H9 (cell line): ENCODE measurements at regions not wholly inside any gene's neighbourhood (a gene's known extent, or its start where the extent isn't known, plus 50 kb on each side); places are given as distances from the start of the nearest gene placed in this dataset.

Source experiments
- DNase-seq: peaks from one replicate; pipeline ENCODE4 v3.0.0-alpha.2; 2017
- H2AFZ ChIP-seq: one replicate; pipeline ENCODE4 v1.6.1; 2013; ENCODE audit warnings: mild to moderate bottlenecking, low read length, control low read depth, moderate library complexity
- H2AK5ac ChIP-seq: 2 replicates; pipeline ENCODE4 v1.6.1; 2013; ENCODE audit warnings: low read length, control low read depth, mixed read lengths; ENCODE audit not compliant: insufficient read length
- H2BK120ac ChIP-seq: one replicate; pipeline ENCODE4 v1.6.1; 2013; ENCODE audit warnings: low read depth, mild to moderate bottlenecking, low read length, control low read depth, inconsistent platforms; ENCODE audit not compliant: poor library complexity, severe bottlenecking
- H2BK12ac ChIP-seq: 2 replicates; pipeline ENCODE4 v1.6.1; 2013; ENCODE audit warnings: low read length, control low read depth, mixed read lengths, low read depth; ENCODE audit not compliant: insufficient read length
- H2BK15ac ChIP-seq: 2 replicates; pipeline ENCODE4 v1.6.1; 2013; ENCODE audit warnings: low read depth, low read length, control low read depth
- H2BK20ac ChIP-seq: one replicate; pipeline ENCODE4 v1.6.1; 2013; ENCODE audit warnings: low read depth, mild to moderate bottlenecking, low read length, control low read depth, inconsistent platforms; ENCODE audit not compliant: poor library complexity, severe bottlenecking
- H2BK5ac ChIP-seq: 2 replicates; pipeline ENCODE4 v1.6.1; 2013; ENCODE audit warnings: low read length, control low read depth, mixed read lengths; ENCODE audit not compliant: insufficient read length
- H3K14ac ChIP-seq: 2 replicates; pipeline ENCODE4 v1.6.1; 2013; ENCODE audit warnings: low read length, control low read depth; ENCODE audit not compliant: insufficient read depth
- H3K18ac ChIP-seq: 2 replicates; pipeline ENCODE4 v1.6.1; 2013; ENCODE audit warnings: low read depth, mild to moderate bottlenecking, mixed read lengths, low read length, control low read depth; ENCODE audit not compliant: insufficient read length
- H3K23ac ChIP-seq: 2 replicates; pipeline ENCODE4 v1.6.1; 2013; ENCODE audit warnings: low read length, control low read depth, mixed read lengths, low read depth; ENCODE audit not compliant: insufficient read length
- H3K23me2 ChIP-seq: 2 replicates; pipeline ENCODE4 v1.6.1; 2013; ENCODE audit warnings: low read depth, mild to moderate bottlenecking, mixed read lengths, low read length, control low read depth; ENCODE audit not compliant: insufficient read length, poor library complexity, severe bottlenecking
- H3K27ac ChIP-seq: 2 replicates; pipeline ENCODE4 v1.5.1; 2013; ENCODE audit warnings: low read length, control low read depth, mixed read lengths, low read depth; ENCODE audit not compliant: insufficient read length
- H3K27me3 ChIP-seq: 2 replicates; pipeline ENCODE4 v1.6.1; 2013; ENCODE audit warnings: low read length, control low read depth, inconsistent platforms; ENCODE audit not compliant: insufficient read depth
- H3K4ac ChIP-seq: 2 replicates; pipeline ENCODE4 v1.6.1; 2013; ENCODE audit warnings: low read depth, mild to moderate bottlenecking, control low read depth, inconsistent platforms, low read length, moderate library complexity
- H3K4me1 ChIP-seq: 2 replicates; pipeline ENCODE4 v1.6.1; 2013; ENCODE audit warnings: low read length, control low read depth, inconsistent platforms; ENCODE audit not compliant: insufficient read depth
- H3K4me2 ChIP-seq: 2 replicates; pipeline ENCODE4 v1.6.1; 2013; ENCODE audit warnings: low read length, control low read depth, mixed read lengths; ENCODE audit not compliant: insufficient read length, insufficient read depth
- H3K56ac ChIP-seq: 2 replicates; pipeline ENCODE4 v1.6.1; 2013; ENCODE audit warnings: low read depth, mild to moderate bottlenecking, mixed read lengths, low read length, control low read depth; ENCODE audit not compliant: insufficient read length
- H3K79me1 ChIP-seq: 2 replicates; pipeline ENCODE4 v1.6.1; 2013; ENCODE audit warnings: low read depth, mild to moderate bottlenecking, moderate library complexity, low read length, control low read depth, inconsistent platforms; ENCODE audit not compliant: insufficient read depth, poor library complexity, severe bottlenecking
- H3K79me2 ChIP-seq: 2 replicates; pipeline ENCODE4 v1.6.1; 2013; ENCODE audit warnings: low read length, control low read depth, inconsistent platforms; ENCODE audit not compliant: insufficient read depth
- H3K9ac ChIP-seq: 2 replicates; pipeline ENCODE4 v1.6.1; 2013; ENCODE audit warnings: low read length, control low read depth, mixed read lengths; ENCODE audit not compliant: insufficient read length; ENCODE audit errors: extremely low read depth
- H3K9me3 ChIP-seq: one replicate; pipeline ENCODE4 v1.6.1; 2013; ENCODE audit warnings: low read depth, low read length, inconsistent platforms; ENCODE audit not compliant: control insufficient read depth
- H3T11ph ChIP-seq: one replicate; pipeline ENCODE4 v1.6.1; 2013; ENCODE audit warnings: mild to moderate bottlenecking, low read length, control low read depth, inconsistent platforms
- H4K20me1 ChIP-seq: one replicate; pipeline ENCODE4 v1.6.1; 2013; ENCODE audit not compliant: control insufficient read depth, insufficient read length, insufficient read depth
- H4K5ac ChIP-seq: 2 replicates; pipeline ENCODE4 v1.6.1; 2013; ENCODE audit warnings: low read depth, mild to moderate bottlenecking, mixed read lengths, low read length, control low read depth; ENCODE audit not compliant: insufficient read length
- H4K8ac ChIP-seq: replicated peaks from 2 replicates; pipeline ENCODE4 v1.6.1; 2013; ENCODE audit warnings: low read length, control low read depth, mixed read lengths, low read depth; ENCODE audit not compliant: insufficient read length
- H4K91ac ChIP-seq: 2 replicates; pipeline ENCODE4 v1.6.1; 2013; ENCODE audit warnings: low read depth, mild to moderate bottlenecking, moderate library complexity, mixed read lengths, low read length, control low read depth; ENCODE audit not compliant: insufficient read length
- H3K27ac Mint-ChIP-seq, 3 experiments: 2 replicates in 2 of 3; 3 replicates in 1 of 3; pipeline ENCODE4 v1.8.0; 2020 to 2021; ENCODE audit warnings: mixed read lengths in 3 of 3, mild to moderate bottlenecking in 1 of 3, moderate library complexity in 1 of 3
- H3K27me3 Mint-ChIP-seq: 2 replicates; pipeline ENCODE4 v1.8.0; 2021; ENCODE audit warnings: low read depth, mild to moderate bottlenecking, moderate library complexity, mixed read lengths
- H3K36me3 Mint-ChIP-seq, 3 experiments: 2 replicates in 2 of 3; 3 replicates in 1 of 3; pipeline ENCODE4 v1.8.0; 2020 to 2021; ENCODE audit warnings: low read depth in 3 of 3, mixed read lengths in 3 of 3; ENCODE audit not compliant: insufficient read depth in 1 of 3
- H3K4me1 Mint-ChIP-seq, 2 experiments: 2 replicates each; pipeline ENCODE4 v1.8.0; 2020; ENCODE audit warnings: mixed read lengths in 2 of 2
- H3K4me3 Mint-ChIP-seq, 2 experiments: 2 replicates in 1 of 2; 3 replicates in 1 of 2; pipeline ENCODE4 v1.8.0; 2020 to 2021; ENCODE audit warnings: mild to moderate bottlenecking in 2 of 2, mixed read lengths in 2 of 2, moderate library complexity in 1 of 2
- H3K9me3 Mint-ChIP-seq, 2 experiments: 2 replicates in 1 of 2; 3 replicates in 1 of 2; pipeline ENCODE4 v1.8.0; 2020; ENCODE audit warnings: mild to moderate bottlenecking in 2 of 2, mixed read lengths in 2 of 2, moderate library complexity in 1 of 2
- CTCF ChIP-seq: fragments of 200-600 bp; sonication (generic); conservative IDR thresholded peaks from 3 replicates; pipeline ENCODE4 v1.8.0; 2021; ENCODE audit warnings: antibody characterized with exemption, mild to moderate bottlenecking
- WGBS: extraction: QIAGEN DNeasy Blood & Tissue Kit; methylation state at CpG from one replicate; pipeline ENCODE4 v1.1.7; 2013; ENCODE audit warnings: missing lambda C conversion rate, low lambda C conversion rate, mixed read lengths; ENCODE audit not compliant: insufficient read length; ENCODE audit errors: extremely low coverage; 5-methylcytosine and 5-hydroxymethylcytosine counted together

DNA sequence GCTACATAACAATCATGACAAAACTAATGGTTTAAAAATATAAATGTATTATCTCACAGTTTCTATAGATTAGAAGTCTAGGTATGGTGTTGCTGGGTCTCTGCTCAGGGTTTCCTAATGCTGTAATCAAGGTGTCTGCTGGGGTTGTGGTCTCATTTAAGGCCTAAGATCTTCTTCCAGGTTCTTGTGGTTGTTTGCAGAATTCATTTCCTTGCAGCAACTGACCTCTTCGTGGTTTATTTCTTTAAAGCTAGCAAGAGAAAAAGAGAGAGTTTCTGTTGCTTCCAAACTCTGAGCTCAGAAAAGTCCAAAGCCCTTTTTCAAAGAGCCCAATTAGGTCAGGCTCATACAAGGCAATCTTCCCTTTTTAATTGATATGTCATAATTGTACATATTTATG is 452.7 kb upstream of the CCDC179 start:
- Histone ChIP-seq H3K23me2 (no peaks in the 10 kb centered on the region), H3K4me2 (no peak overlapping the region), H3K79me2 (no peaks in the 10 kb centered on the region), H2BK120ac (no peak overlapping the region), H3K9ac (no peak overlapping the region), H3K23ac (no peak overlapping the region), H2BK12ac (no peak overlapping the region), H2BK15ac (no peak overlapping the region), H3T11ph (no peak overlapping the region), H3K27me3 (no peaks in the 10 kb centered on the region), H2BK5ac (no peak overlapping the region), H4K20me1 (no peaks in the 10 kb centered on the region), H3K79me1 (no peaks in the 10 kb centered on the region), H3K4ac (no peak overlapping the region), H3K14ac (no peak overlapping the region), H3K9me3 (no peaks in the 10 kb centered on the region), H2BK20ac (no peak overlapping the region), H2AK5ac (no peak overlapping the region), H2AFZ (no peak overlapping the region), H3K4me1 (no peaks in the 10 kb centered on the region), H4K5ac (no peak overlapping the region), H3K56ac (no peak overlapping the region), H3K18ac (no peak overlapping the region), H3K27ac (no peak overlapping the region), H4K91ac (no peak overlapping the region), H4K8ac (no peak overlapping the region)
- no peak for TF ChIP-seq CTCF
- no CpG with 5 or more reads among the region's 1 CpG for WGBS
- DNase-seq, result no peak
- peaks cover 0 to 3% of the 10 kb centered on the region in 2 experiments; a peak in 2 of 5 replicates for H3K9me3 Mint-ChIP-seq
- H3K4me3 Mint-ChIP-seq, result no peak overlapping the region
- H3K36me3 Mint-ChIP-seq, result no peaks in the 10 kb centered on the region
- no peaks in the 10 kb centered on the region; a peak in 1 of 4 replicates for H3K4me1 Mint-ChIP-seq
- H3K27me3 Mint-ChIP-seq, result no peaks in the 10 kb centered on the region
- no peak overlapping the region for H3K27ac Mint-ChIP-seq
